Activated CD4-positive, alpha-beta T cell treated with anti-CD3 and anti-CD28 coated beads, Interleukin-2, amount 10 ng/mL, durations not matched to agents 7 days and 5 days (primary cell): ENCODE measurements at regions not wholly inside any gene's neighbourhood (a gene's known extent, or its start where the extent isn't known, plus 50 kb on each side); places are given as distances from the start of the nearest gene placed in this dataset.

Experiments
- CTCF ChIA-PET: fragments of 350-600 bp; sonication (Branson Sonifier 250); formaldehyde crosslinking; loops from one replicate; lab custom pipeline; 2021; ENCODE audit warnings: antibody characterized with exemption; lab: Charles Lee
- POLR2A ChIA-PET: fragments of 350-600 bp; sonication (Branson Sonifier 250); formaldehyde crosslinking; loops from one replicate; lab custom pipeline; 2021; ENCODE audit warnings: antibody characterized with exemption; lab: Charles Lee
- DNase-seq: peaks from one replicate; pipeline ENCODE4 v3.0.0-alpha.2; 2020
- H3K27ac Mint-ChIP-seq: one replicate; pipeline ENCODE4 v1.8.0; 2021; ENCODE audit warnings: mild to moderate bottlenecking, moderate library complexity, mixed read lengths
- H3K27me3 Mint-ChIP-seq: one replicate; pipeline ENCODE4 v1.8.0; 2021; ENCODE audit warnings: mixed read lengths
- H3K36me3 Mint-ChIP-seq: one replicate; pipeline ENCODE4 v1.8.0; 2021; ENCODE audit warnings: low read depth, mixed read lengths
- H3K4me1 Mint-ChIP-seq: one replicate; pipeline ENCODE4 v1.8.0; 2021; ENCODE audit warnings: mixed read lengths
- H3K4me3 Mint-ChIP-seq: one replicate; pipeline ENCODE4 v1.8.0; 2021; ENCODE audit warnings: mild to moderate bottlenecking, moderate library complexity, mixed read lengths
- H3K9me3 Mint-ChIP-seq: one replicate; pipeline ENCODE4 v1.8.0; 2021; ENCODE audit warnings: mixed read lengths

- no peak for DNase-seq
- ChIA-PET POLR2A (no interaction called here), CTCF (no interaction called here)
- H3K4me3 Mint-ChIP-seq: no peak overlapping the region
- H3K9me3 Mint-ChIP-seq: no peaks in the 10 kb centered on the region
- H3K27me3 Mint-ChIP-seq: no peaks in the 10 kb centered on the region
- no peaks in the 10 kb centered on the region for H3K36me3 Mint-ChIP-seq
- no peak overlapping the region for H3K27ac Mint-ChIP-seq
- no peaks in the 10 kb centered on the region for H3K4me1 Mint-ChIP-seq
Measured at GRCh38 chr1:177863796-177864195, 106.1 kb downstream of the SEC16B start.

DNA sequence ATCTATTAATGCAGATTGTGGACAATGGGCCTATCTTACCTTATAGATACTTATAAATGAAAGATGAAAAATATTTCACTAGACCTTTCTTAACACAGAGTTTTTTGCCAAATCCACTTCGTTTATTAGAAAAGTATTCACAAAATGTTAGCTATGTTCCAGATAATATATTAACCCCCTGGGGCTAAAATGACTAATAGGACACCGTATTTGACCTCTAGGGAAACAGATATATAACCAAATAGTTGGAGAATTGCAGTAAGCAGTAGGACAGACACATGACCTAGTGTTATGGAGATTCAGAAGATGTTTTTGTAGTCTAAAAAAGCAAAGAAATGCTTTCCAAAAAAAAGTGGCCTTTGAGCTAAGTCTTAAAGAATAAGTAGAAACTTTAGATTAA is 106.9 kb downstream of the SEC16B start:
- no peaks in the 10 kb centered on the region for H3K9me3 Mint-ChIP-seq
- no peaks in the 10 kb centered on the region for H3K36me3 Mint-ChIP-seq
- ChIA-PET CTCF (no interaction called here), POLR2A (no interaction called here)
- DNase-seq: no peak
- no peak overlapping the region for H3K27ac Mint-ChIP-seq
- no peaks in the 10 kb centered on the region for H3K27me3 Mint-ChIP-seq
- H3K4me1 Mint-ChIP-seq: peaks cover 6% of the 10 kb centered on the region
- H3K4me3 Mint-ChIP-seq: no peak overlapping the region

GRCh38 chr1:177859572-177859971 is 110.3 kb downstream of the SEC16B start:
- H3K27ac Mint-ChIP-seq: no peak overlapping the region
- no peaks in the 10 kb centered on the region for H3K36me3 Mint-ChIP-seq
- no peaks in the 10 kb centered on the region for H3K9me3 Mint-ChIP-seq
- ChIA-PET CTCF (no interaction called here), POLR2A (no interaction called here)
- no peak overlapping the region for H3K4me3 Mint-ChIP-seq
- H3K27me3 Mint-ChIP-seq: no peaks in the 10 kb centered on the region
- peaks cover 6% of the 10 kb centered on the region for H3K4me1 Mint-ChIP-seq
- no peak for DNase-seq

GRCh38 chr1:177858332-177858821 is 111.5 kb downstream of the SEC16B start:
- POLR2A ChIA-PET: no interaction called here
- Mint-ChIP-seq H3K4me3 (no peak overlapping the region), H3K9me3 (no peaks in the 10 kb centered on the region), H3K27me3 (no peaks in the 10 kb centered on the region), H3K27ac (no peak overlapping the region), H3K36me3 (no peaks in the 10 kb centered on the region), H3K4me1 (peaks cover 6% of the 10 kb centered on the region)
- CTCF ChIA-PET: no interaction called here
- DNase-seq: no peak

- POLR2A ChIA-PET: no interaction called here
- Mint-ChIP-seq H3K4me1 (peaks cover 6% of the 10 kb centered on the region), H3K27me3 (no peaks in the 10 kb centered on the region), H3K4me3 (no peak overlapping the region), H3K36me3 (no peaks in the 10 kb centered on the region), H3K27ac (no peak overlapping the region), H3K9me3 (no peaks in the 10 kb centered on the region)
- CTCF ChIA-PET: no interaction called here
- DNase-seq: no peak
Measured at GRCh38 chr1:177857285-177857684, 112.6 kb downstream of the SEC16B start.

GRCh38 chr1:177854951-177855350 is 114.9 kb downstream of the SEC16B start:
- no peaks in the 10 kb centered on the region for H3K9me3 Mint-ChIP-seq
- no peaks in the 10 kb centered on the region for H3K36me3 Mint-ChIP-seq
- H3K4me3 Mint-ChIP-seq: no peak overlapping the region
- ChIA-PET CTCF (interaction anchor here (0.6 kb wide), 1 partner anchor 756 kb away, joined by 3 read pairs; no protein-coding TSS in a partner anchor), POLR2A (no interaction called here)
- H3K27ac Mint-ChIP-seq: no peak overlapping the region
- DNase-seq: no peak
- H3K4me1 Mint-ChIP-seq: peaks cover 6% of the 10 kb centered on the region
- H3K27me3 Mint-ChIP-seq: no peaks in the 10 kb centered on the region

DNA sequence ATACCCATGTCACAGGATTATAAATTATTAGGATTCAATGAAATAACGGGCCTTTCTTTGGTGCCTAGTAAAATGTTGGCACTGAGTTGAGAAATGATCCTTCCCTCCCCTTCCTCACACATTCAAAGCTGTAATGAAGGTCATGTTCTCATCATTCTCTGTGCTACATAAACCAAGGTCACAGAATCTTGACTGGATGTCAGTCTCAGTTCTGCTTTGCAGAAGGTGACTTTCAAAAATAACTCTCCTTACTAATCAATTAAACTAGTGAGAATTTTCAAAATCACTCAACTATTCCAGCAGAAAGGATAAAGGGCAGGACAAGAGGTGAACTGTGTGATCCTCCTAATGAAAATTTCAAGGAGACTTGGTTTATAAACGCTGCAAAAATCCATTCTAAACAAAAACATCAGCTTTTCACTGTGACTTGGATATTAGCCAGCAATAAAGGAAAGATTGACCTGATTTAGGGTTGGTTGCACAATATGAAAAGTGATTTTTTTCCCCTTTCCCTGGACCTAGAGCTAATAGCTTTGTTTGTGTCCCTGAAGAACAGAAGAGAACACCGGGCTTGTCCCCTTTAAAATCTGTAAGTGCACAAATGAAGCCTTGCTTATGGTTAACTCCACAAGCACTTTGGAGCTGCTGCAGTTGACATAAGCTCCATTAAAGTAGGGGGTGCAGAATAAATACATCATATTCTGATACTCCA is 120.1 kb downstream of the SEC16B start:
- peaks cover 5% of the 10 kb centered on the region for H3K9me3 Mint-ChIP-seq
- DNase-seq: no peak
- no peaks in the 10 kb centered on the region for H3K36me3 Mint-ChIP-seq
- H3K27me3 Mint-ChIP-seq: no peaks in the 10 kb centered on the region
- H3K4me3 Mint-ChIP-seq: no peak overlapping the region
- ChIA-PET CTCF (no interaction called here), POLR2A (no interaction called here)
- no peaks in the 10 kb centered on the region for H3K4me1 Mint-ChIP-seq
- H3K27ac Mint-ChIP-seq: no peak overlapping the region

DNA sequence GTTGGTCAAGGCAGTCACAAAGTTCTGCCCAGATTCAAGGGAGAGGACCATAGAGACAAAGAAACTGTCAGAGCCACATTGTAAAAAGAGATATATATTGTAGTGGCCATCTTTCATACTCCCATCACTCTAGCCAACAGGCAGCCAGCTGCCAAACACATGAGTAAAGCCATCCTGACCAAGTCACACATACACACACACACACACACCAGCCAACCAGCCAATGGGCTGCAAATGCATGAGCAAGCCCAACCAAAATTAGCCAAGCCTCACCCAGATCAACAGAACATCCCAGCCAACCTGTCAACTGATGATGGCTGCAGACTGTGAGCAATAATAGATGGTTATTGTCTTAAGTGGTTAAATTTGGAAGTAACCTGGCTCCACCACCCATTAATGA is 120.7 kb downstream of the SEC16B start:
- Mint-ChIP-seq H3K4me3 (no peak overlapping the region), H3K36me3 (no peaks in the 10 kb centered on the region), H3K27me3 (no peaks in the 10 kb centered on the region), H3K9me3 (peaks cover 5% of the 10 kb centered on the region), H3K27ac (no peak overlapping the region), H3K4me1 (no peaks in the 10 kb centered on the region)
- ChIA-PET POLR2A (no interaction called here), CTCF (interaction anchor here (0.6 kb wide), 1 partner anchor 1573 kb away, joined by 4 read pairs; no protein-coding TSS in a partner anchor)
- DNase-seq: no peak

- ChIA-PET CTCF (interaction anchor here (0.6 kb wide), 1 partner anchor 1574 kb away, joined by 4 read pairs; no protein-coding TSS in a partner anchor), POLR2A (no interaction called here)
- no peaks in the 10 kb centered on the region for H3K4me1 Mint-ChIP-seq
- peaks cover 5% of the 10 kb centered on the region for H3K9me3 Mint-ChIP-seq
- DNase-seq: no peak
- H3K27me3 Mint-ChIP-seq: no peaks in the 10 kb centered on the region
- H3K27ac Mint-ChIP-seq: no peak overlapping the region
- no peaks in the 10 kb centered on the region for H3K36me3 Mint-ChIP-seq
- H3K4me3 Mint-ChIP-seq: no peak overlapping the region
Measured at GRCh38 chr1:177848577-177848976, 121.3 kb downstream of the SEC16B start.

- no peak for DNase-seq
- Mint-ChIP-seq H3K27ac (no peak overlapping the region), H3K9me3 (peaks cover 7% of the 10 kb centered on the region), H3K4me1 (no peaks in the 10 kb centered on the region), H3K27me3 (no peaks in the 10 kb centered on the region), H3K36me3 (no peaks in the 10 kb centered on the region), H3K4me3 (no peak overlapping the region)
- ChIA-PET POLR2A (no interaction called here), CTCF (no interaction called here)
Measured at GRCh38 chr1:177847843-177848242, 122.0 kb downstream of the SEC16B start.

DNA sequence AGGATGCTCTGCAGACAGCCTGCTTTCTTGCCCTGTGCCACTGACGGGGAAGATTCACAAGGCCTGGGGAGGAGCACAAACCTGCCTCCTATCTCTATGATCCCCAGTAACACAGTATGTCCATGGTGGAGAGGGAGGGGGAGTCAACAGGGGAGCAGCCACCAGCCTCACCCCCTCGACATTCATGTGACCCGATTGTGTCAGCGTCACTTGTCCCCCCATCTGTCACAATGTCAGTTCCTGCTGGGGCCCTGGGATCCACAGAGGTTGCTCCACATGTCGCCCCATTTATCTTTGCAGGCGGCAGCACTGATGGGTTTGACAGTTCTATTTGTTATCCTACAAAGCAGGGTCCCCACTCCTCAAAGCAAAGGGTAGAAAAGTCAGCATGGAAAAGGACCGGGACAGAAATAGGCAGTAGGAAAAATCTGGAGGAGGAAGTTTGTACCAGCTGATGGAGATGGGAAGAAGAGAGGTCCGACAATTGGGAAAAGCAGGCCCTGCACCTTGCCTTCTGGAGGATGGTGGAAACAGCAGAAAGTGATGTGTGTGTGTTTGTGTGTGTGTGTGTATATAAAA is 130.9 kb downstream of the SEC16B start:
- Mint-ChIP-seq H3K27ac (no peak overlapping the region), H3K36me3 (no peaks in the 10 kb centered on the region), H3K9me3 (peaks cover 2% of the 10 kb centered on the region), H3K4me1 (no peaks in the 10 kb centered on the region), H3K27me3 (no peaks in the 10 kb centered on the region), H3K4me3 (no peak overlapping the region)
- ChIA-PET POLR2A (no interaction called here), CTCF (no interaction called here)
- no peak for DNase-seq

DNA sequence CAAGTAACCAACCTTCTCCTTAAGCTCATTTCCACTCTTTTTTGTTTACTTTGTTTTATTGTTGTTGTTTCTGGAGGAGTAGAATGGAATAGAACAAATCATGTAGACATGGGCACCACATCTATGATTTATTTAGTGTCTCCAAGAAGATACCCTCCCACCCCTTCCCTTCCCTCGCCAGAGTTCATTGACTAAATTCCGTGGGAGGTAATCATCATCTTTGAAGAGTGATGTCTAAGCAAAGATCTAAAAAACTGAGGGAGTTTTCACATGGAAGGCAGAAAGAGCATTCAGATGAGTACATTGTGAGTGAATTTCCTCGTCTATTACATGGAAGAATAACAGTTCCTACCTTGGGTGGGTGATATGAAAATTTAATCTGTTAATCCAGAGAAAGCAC is 136.2 kb downstream of the SEC16B start:
- H3K9me3 Mint-ChIP-seq: peaks cover 2% of the 10 kb centered on the region
- no peak for DNase-seq
- H3K27me3 Mint-ChIP-seq: no peaks in the 10 kb centered on the region
- ChIA-PET POLR2A (no interaction called here), CTCF (no interaction called here)
- H3K27ac Mint-ChIP-seq: no peak overlapping the region
- H3K4me1 Mint-ChIP-seq: no peaks in the 10 kb centered on the region
- H3K4me3 Mint-ChIP-seq: no peak overlapping the region
- H3K36me3 Mint-ChIP-seq: no peaks in the 10 kb centered on the region

- DNase-seq: no peak
- no peaks in the 10 kb centered on the region for H3K4me1 Mint-ChIP-seq
- no peaks in the 10 kb centered on the region for H3K36me3 Mint-ChIP-seq
- peaks cover 2% of the 10 kb centered on the region for H3K9me3 Mint-ChIP-seq
- no peak overlapping the region for H3K27ac Mint-ChIP-seq
- no peaks in the 10 kb centered on the region for H3K27me3 Mint-ChIP-seq
- no peak overlapping the region for H3K4me3 Mint-ChIP-seq
- ChIA-PET CTCF (no interaction called here), POLR2A (no interaction called here)
Measured at GRCh38 chr1:177830531-177831135, 139.2 kb downstream of the SEC16B start.
